ENCODE measurements at regions not wholly inside any gene's neighbourhood (a gene's known extent, or its start where the extent isn't known, plus 50 kb on each side); places are given as distances from the start of the nearest gene placed in this dataset.

DNA sequence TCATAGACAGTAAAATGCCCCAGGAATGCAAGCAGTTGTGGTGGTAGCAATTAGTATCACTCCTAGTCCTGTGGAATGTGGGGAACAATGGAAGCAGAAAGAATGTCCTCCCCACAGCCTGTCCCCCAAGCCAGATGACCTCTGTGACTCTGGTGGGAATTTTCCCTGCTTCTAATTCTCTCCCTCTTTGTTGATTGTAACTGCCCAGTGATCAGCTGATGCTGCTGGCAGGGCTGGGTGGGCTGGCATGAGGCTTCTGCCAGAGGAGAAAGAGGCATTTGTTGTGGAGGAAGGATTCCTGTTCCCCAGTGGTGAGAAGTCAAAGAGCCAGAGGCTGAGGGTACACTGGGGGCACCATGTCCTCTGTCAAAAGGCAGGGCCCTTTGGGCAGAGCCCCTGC is 116.7 kb upstream of the NCAM1 start:
- TF ChIP-seq, protein P1, sequence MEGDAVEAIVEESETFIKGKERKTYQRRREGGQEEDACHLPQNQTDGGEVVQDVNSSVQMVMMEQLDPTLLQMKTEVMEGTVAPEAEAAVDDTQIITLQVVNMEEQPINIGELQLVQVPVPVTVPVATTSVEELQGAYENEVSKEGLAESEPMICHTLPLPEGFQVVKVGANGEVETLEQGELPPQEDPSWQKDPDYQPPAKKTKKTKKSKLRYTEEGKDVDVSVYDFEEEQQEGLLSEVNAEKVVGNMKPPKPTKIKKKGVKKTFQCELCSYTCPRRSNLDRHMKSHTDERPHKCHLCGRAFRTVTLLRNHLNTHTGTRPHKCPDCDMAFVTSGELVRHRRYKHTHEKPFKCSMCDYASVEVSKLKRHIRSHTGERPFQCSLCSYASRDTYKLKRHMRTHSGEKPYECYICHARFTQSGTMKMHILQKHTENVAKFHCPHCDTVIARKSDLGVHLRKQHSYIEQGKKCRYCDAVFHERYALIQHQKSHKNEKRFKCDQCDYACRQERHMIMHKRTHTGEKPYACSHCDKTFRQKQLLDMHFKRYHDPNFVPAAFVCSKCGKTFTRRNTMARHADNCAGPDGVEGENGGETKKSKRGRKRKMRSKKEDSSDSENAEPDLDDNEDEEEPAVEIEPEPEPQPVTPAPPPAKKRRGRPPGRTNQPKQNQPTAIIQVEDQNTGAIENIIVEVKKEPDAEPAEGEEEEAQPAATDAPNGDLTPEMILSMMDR (IDR thresholded peaks at IDR 0.05) = no peak
- no peak for TF ChIP-seq POLR2A (IDR thresholded peaks at IDR 0.05)
